ENCODE measurements at regions not wholly inside any gene's neighbourhood (a gene's known extent, or its start where the extent isn't known, plus 50 kb on each side); places are given as distances from the start of the nearest gene placed in this dataset.

DNA sequence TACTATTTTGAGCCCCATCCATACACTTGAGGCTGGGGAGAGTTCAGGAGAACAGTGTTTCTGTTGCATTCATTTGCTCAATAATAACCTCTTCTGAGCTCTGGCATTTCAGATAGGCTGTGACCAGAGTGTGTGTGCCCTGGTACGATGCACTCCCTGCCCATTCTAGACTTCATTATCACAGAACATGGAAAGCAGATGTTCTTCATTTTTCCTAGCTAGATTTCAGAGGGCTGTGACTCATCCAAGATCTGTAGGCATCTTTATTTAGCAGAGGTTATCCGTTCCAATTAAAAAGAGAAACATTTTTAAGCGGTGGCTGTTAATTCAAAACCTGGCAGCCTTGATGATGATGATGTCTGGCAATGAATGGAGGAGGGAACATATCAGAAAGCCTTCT, 228.8 kb upstream of the EEF2KMT start:
- no peak overlapping the region for H2AFZ ChIP-seq (ENCODE audit: low read depth, low read length, poor library complexity, severe bottlenecking)
- intact Hi-C loops (cut with micrococcal nuclease), result no loop called here
- ATAC-seq, result no peak
- H3K4me1 ChIP-seq (ENCODE audit: control insufficient read depth in 1 of 2, insufficient read depth in 2 of 2, low read length in 2 of 2), result no peaks in the 10 kb centered on the region
- no peak overlapping the region for H3K4me3 ChIP-seq (replicated peaks in 1 of 2; ENCODE audit: low read depth in 1 of 2, low read length in 2 of 2)
- no peaks in the 10 kb centered on the region for H3K36me3 ChIP-seq (ENCODE audit: control insufficient read depth in 1 of 2, insufficient read depth in 2 of 2, low read length in 2 of 2)
- H4K20me1 ChIP-seq (ENCODE audit: insufficient read depth), result no peaks in the 10 kb centered on the region
- H3K27ac ChIP-seq (ENCODE audit: low read depth, low read length), result no peak overlapping the region
- no peaks in the 10 kb centered on the region for H3K9me3 ChIP-seq (ENCODE audit: control insufficient read depth in 1 of 2, insufficient read depth in 1 of 2, low read depth in 1 of 2, low read length in 2 of 2)
- ChIA-PET RAD21 (ENCODE audit: low non-redundant PET in 1 of 2, low total read pairs in 2 of 2, uncharacterized antibody in 2 of 2, unreplicated experiment in 2 of 2) (no interaction called here), CTCF (no interaction called here), POLR2A (no interaction called here)
- no peak overlapping the region for H3K9ac ChIP-seq (ENCODE audit: low read length)
- TF ChIP-seq ZFX (IDR thresholded peaks at IDR 0.05), result no peak
- no peak for TF ChIP-seq SIN3A (IDR thresholded peaks at IDR 0.05; ENCODE audit: low read depth)
- TF ChIP-seq SP1 (IDR thresholded peaks at IDR 0.05; ENCODE audit: low read depth), result no peak
- no peak for TF ChIP-seq YY1 (IDR thresholded peaks at IDR 0.05; ENCODE audit: extremely low read depth, insufficient replicate concordance, low read depth, low read length)
- no peak for TF ChIP-seq JUND (IDR thresholded peaks at IDR 0.05)
- TF ChIP-seq FOSL1 (IDR thresholded peaks at IDR 0.05; ENCODE audit: low read depth), result no peak
- TF ChIP-seq TCF7L2 (IDR thresholded peaks at IDR 0.05; ENCODE audit: borderline replicate concordance, extremely low read depth, insufficient read depth, insufficient read length), result no peak
- TF ChIP-seq CBX3 (IDR thresholded peaks at IDR 0.05; ENCODE audit: low read depth), result no peak
- TF ChIP-seq ZBTB33 (IDR thresholded peaks at IDR 0.05; ENCODE audit: extremely low read depth, insufficient replicate concordance, low read length), result no peak
- no peak for TF ChIP-seq ATF3 (IDR thresholded peaks at IDR 0.05)
- TF ChIP-seq POLR2AphosphoS5 (IDR thresholded peaks at IDR 0.05; ENCODE audit: low read depth, low read length), result no peak
- TF ChIP-seq POLR2A (IDR thresholded peaks at IDR 0.05; ENCODE audit: borderline replicate concordance, extremely low read depth, insufficient read depth, insufficient read length), result no peak
- TF ChIP-seq, protein P1, sequence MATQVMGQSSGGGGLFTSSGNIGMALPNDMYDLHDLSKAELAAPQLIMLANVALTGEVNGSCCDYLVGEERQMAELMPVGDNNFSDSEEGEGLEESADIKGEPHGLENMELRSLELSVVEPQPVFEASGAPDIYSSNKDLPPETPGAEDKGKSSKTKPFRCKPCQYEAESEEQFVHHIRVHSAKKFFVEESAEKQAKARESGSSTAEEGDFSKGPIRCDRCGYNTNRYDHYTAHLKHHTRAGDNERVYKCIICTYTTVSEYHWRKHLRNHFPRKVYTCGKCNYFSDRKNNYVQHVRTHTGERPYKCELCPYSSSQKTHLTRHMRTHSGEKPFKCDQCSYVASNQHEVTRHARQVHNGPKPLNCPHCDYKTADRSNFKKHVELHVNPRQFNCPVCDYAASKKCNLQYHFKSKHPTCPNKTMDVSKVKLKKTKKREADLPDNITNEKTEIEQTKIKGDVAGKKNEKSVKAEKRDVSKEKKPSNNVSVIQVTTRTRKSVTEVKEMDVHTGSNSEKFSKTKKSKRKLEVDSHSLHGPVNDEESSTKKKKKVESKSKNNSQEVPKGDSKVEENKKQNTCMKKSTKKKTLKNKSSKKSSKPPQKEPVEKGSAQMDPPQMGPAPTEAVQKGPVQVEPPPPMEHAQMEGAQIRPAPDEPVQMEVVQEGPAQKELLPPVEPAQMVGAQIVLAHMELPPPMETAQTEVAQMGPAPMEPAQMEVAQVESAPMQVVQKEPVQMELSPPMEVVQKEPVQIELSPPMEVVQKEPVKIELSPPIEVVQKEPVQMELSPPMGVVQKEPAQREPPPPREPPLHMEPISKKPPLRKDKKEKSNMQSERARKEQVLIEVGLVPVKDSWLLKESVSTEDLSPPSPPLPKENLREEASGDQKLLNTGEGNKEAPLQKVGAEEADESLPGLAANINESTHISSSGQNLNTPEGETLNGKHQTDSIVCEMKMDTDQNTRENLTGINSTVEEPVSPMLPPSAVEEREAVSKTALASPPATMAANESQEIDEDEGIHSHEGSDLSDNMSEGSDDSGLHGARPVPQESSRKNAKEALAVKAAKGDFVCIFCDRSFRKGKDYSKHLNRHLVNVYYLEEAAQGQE (IDR thresholded peaks at IDR 0.05; ENCODE audit: low read depth), result no peak
- no peak for TF ChIP-seq SRF (IDR thresholded peaks at IDR 0.05; ENCODE audit: low read depth)
- TF ChIP-seq ELF1 (IDR thresholded peaks at IDR 0.05; ENCODE audit: borderline replicate concordance, low read depth), result no peak
- TF ChIP-seq ZNF274 (IDR thresholded peaks at IDR 0.05; ENCODE audit: low read depth, low read length), result no peak
- no peak for TF ChIP-seq MAX (IDR thresholded peaks at IDR 0.05)
- DNase-seq (ENCODE audit: low read depth, low spot score), result no peak
- H3K27me3 ChIP-seq (ENCODE audit: insufficient read depth, low read length), result peaks cover 9% of the 10 kb centered on the region; the same call in 1 of the 2 replicates
- H3K79me2 ChIP-seq (ENCODE audit: insufficient read depth, low read length), result no peaks in the 10 kb centered on the region
- H3K4me2 ChIP-seq (ENCODE audit: low read length), result no peak overlapping the region
- no peaks in the 10 kb centered on the region for H3K9me2 ChIP-seq (ENCODE audit: insufficient read depth)
- BruUV-seq (replicated peaks), result no TSS peak
